Endodermal cell (in vitro differentiated cells): ENCODE measurements at regions not wholly inside any gene's neighbourhood (a gene's known extent, or its start where the extent isn't known, plus 50 kb on each side); places are given as distances from the start of the nearest gene placed in this dataset.

Source experiments
- DNase-seq: peaks from one replicate; pipeline ENCODE4 v3.0.0-alpha.2; 2017
- H3K27ac ChIP-seq: 2 replicates; pipeline ENCODE4 v1.5.1; 2013; ENCODE audit warnings: mild to moderate bottlenecking, low read depth, low read length, moderate library complexity
- H3K27me3 ChIP-seq: 2 replicates; pipeline ENCODE4 v1.6.1; 2013; ENCODE audit warnings: mild to moderate bottlenecking, low read length, moderate library complexity; ENCODE audit not compliant: insufficient read depth, control insufficient read depth, poor library complexity, severe bottlenecking
- H3K36me3 ChIP-seq: 2 replicates; pipeline ENCODE4 v1.7.0; 2013; ENCODE audit warnings: mild to moderate bottlenecking, low read length, moderate library complexity; ENCODE audit not compliant: control insufficient read depth, insufficient read depth
- H3K4me1 ChIP-seq: one replicate; pipeline ENCODE4 v1.7.0; 2013; ENCODE audit warnings: low read length; ENCODE audit not compliant: control insufficient read depth, insufficient read depth
- H3K4me3 ChIP-seq: 2 replicates; pipeline ENCODE4 v1.5.1; 2013; ENCODE audit warnings: mild to moderate bottlenecking, low read length, moderate library complexity
- H3K9ac ChIP-seq: 2 replicates; pipeline ENCODE4 v1.6.1; 2013; ENCODE audit warnings: mild to moderate bottlenecking, low read length, moderate library complexity; ENCODE audit not compliant: poor library complexity, severe bottlenecking; ENCODE audit errors: extremely low read depth
- H3K9me3 ChIP-seq: 2 replicates; pipeline ENCODE4 v1.6.1; 2013; ENCODE audit warnings: mild to moderate bottlenecking, low read length, moderate library complexity; ENCODE audit not compliant: control insufficient read depth
- H3K27ac Mint-ChIP-seq: 2 replicates; pipeline ENCODE4 v1.8.0; 2020; ENCODE audit warnings: mixed read lengths
- H3K27me3 Mint-ChIP-seq: 2 replicates; pipeline ENCODE4 v1.8.0; 2021; ENCODE audit warnings: mild to moderate bottlenecking, mixed read lengths; ENCODE audit not compliant: insufficient read depth
- H3K36me3 Mint-ChIP-seq: 2 replicates; pipeline ENCODE4 v1.8.0; 2020; ENCODE audit warnings: low read depth, mixed read lengths
- H3K4me1 Mint-ChIP-seq: 2 replicates; pipeline ENCODE4 v1.8.0; 2020; ENCODE audit warnings: mixed read lengths
- H3K4me3 Mint-ChIP-seq: 2 replicates; pipeline ENCODE4 v1.8.0; 2020; ENCODE audit warnings: mild to moderate bottlenecking, moderate library complexity, mixed read lengths
- H3K9me3 Mint-ChIP-seq: 2 replicates; pipeline ENCODE4 v1.8.0; 2020; ENCODE audit warnings: mild to moderate bottlenecking, mixed read lengths
- WGBS, 2 experiments: methylation state at CpG; one replicate each; pipeline versions ENCODE4 v1.1.5 to v1.1.7; 2013; ENCODE audit warnings: missing lambda C conversion rate in 2 of 2, mixed read lengths in 1 of 2; ENCODE audit not compliant: insufficient coverage in 1 of 2, insufficient read length in 1 of 2; 5-methylcytosine and 5-hydroxymethylcytosine counted together
- TF ChIP-seq, protein P1 (sequence below): fragments of 200-600 bp; sonication (generic); conservative IDR thresholded peaks from 2 replicates; pipeline ENCODE4 v1.5.0; 2021; ENCODE audit warnings: antibody characterized with exemption, mild to moderate bottlenecking

GRCh38 chr18:42192251-42193248 lies 237.5 kb downstream of the PIK3C3 start:
- TF ChIP-seq, protein P1, sequence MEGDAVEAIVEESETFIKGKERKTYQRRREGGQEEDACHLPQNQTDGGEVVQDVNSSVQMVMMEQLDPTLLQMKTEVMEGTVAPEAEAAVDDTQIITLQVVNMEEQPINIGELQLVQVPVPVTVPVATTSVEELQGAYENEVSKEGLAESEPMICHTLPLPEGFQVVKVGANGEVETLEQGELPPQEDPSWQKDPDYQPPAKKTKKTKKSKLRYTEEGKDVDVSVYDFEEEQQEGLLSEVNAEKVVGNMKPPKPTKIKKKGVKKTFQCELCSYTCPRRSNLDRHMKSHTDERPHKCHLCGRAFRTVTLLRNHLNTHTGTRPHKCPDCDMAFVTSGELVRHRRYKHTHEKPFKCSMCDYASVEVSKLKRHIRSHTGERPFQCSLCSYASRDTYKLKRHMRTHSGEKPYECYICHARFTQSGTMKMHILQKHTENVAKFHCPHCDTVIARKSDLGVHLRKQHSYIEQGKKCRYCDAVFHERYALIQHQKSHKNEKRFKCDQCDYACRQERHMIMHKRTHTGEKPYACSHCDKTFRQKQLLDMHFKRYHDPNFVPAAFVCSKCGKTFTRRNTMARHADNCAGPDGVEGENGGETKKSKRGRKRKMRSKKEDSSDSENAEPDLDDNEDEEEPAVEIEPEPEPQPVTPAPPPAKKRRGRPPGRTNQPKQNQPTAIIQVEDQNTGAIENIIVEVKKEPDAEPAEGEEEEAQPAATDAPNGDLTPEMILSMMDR: no peak
- H3K36me3 ChIP-seq: no peaks in the 10 kb centered on the region
- H3K27ac ChIP-seq: peak overlapping the region; percentile 65
- Mint-ChIP-seq H3K36me3 (no peaks in the 10 kb centered on the region), H3K9me3 (peaks cover 13% of the 10 kb centered on the region), H3K4me1 (no peaks in the 10 kb centered on the region), H3K27me3 (no peaks in the 10 kb centered on the region), H3K4me3 (no peak overlapping the region), H3K27ac (no peak overlapping the region)
- H3K9me3 ChIP-seq: peaks cover 13% of the 10 kb centered on the region
- no peak for DNase-seq
- no peak overlapping the region for H3K4me3 ChIP-seq
- H3K4me1 ChIP-seq: no peaks in the 10 kb centered on the region
- 86 to 100% methylated on average over 2 to 5 of the region's 5 CpGs for WGBS, 2 experiments
- no peaks in the 10 kb centered on the region for H3K27me3 ChIP-seq
- no peak overlapping the region for H3K9ac ChIP-seq

GRCh38 chr18:42196651-42197050 lies 241.6 kb downstream of the PIK3C3 start:
- H3K9me3 ChIP-seq: no peaks in the 10 kb centered on the region
- H3K27me3 Mint-ChIP-seq: no peaks in the 10 kb centered on the region
- TF ChIP-seq, protein P1: no peak
- no peak for DNase-seq
- no peaks in the 10 kb centered on the region for H3K4me1 ChIP-seq
- no peak overlapping the region for H3K4me3 ChIP-seq
- no peak overlapping the region for H3K27ac ChIP-seq
- H3K27me3 ChIP-seq: no peaks in the 10 kb centered on the region
- H3K4me1 Mint-ChIP-seq: no peaks in the 10 kb centered on the region
- no peak overlapping the region for H3K27ac Mint-ChIP-seq
- no peaks in the 10 kb centered on the region for H3K36me3 Mint-ChIP-seq
- no peak overlapping the region for H3K9ac ChIP-seq
- no peaks in the 10 kb centered on the region for H3K36me3 ChIP-seq
- H3K9me3 Mint-ChIP-seq: no peaks in the 10 kb centered on the region
- H3K4me3 Mint-ChIP-seq: no peak overlapping the region

GRCh38 chr18:42201137-42201536 lies 246.1 kb downstream of the PIK3C3 start:
- Histone ChIP-seq H3K27me3 (no peaks in the 10 kb centered on the region), H3K9ac (no peak overlapping the region), H3K9me3 (no peaks in the 10 kb centered on the region), H3K36me3 (no peaks in the 10 kb centered on the region), H3K4me3 (no peak overlapping the region), H3K4me1 (no peaks in the 10 kb centered on the region), H3K27ac (no peak overlapping the region)
- Mint-ChIP-seq H3K36me3 (no peaks in the 10 kb centered on the region), H3K9me3 (no peaks in the 10 kb centered on the region), H3K4me1 (no peaks in the 10 kb centered on the region), H3K4me3 (no peak overlapping the region), H3K27ac (no peak overlapping the region), H3K27me3 (no peaks in the 10 kb centered on the region)
- no peak for DNase-seq
- TF ChIP-seq, protein P1: no peak
